SK-N-MC (cell line): ENCODE measurements at regions not wholly inside any gene's neighbourhood (a gene's known extent, or its start where the extent isn't known, plus 50 kb on each side); places are given as distances from the start of the nearest gene placed in this dataset.

Source experiments
- EZH2 ChIP-seq: fragments of 200-600 bp; sonication (generic); IDR thresholded peaks from one replicate; pipeline ENCODE4 v1.6.1; 2017; ENCODE audit warnings: antibody characterized with exemption
- POLR2AphosphoS5 ChIP-seq: IDR thresholded peaks from 2 replicates; pipeline ENCODE4 v1.6.1; 2012; ENCODE audit warnings: mild to moderate bottlenecking, low read depth, low read length, borderline replicate concordance

DNA sequence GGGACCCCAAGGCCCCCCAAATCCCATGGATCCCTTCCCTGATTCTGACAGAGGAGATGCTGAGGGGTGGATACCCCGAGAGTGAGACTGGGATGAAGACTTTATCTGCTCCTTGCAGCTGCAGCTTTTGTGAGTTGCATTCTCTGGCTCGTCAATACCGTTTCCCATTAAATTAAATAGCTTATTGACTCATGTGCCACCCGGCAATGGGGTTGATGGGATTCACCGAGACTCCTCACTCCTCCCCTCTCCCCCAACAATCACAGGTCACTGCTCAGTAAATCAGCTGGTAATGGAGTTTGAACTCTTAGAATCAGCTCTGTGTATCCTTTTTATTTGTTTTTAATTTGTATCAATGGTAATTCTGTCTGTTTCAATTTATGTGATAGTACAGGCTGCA, 337.5 kb upstream of the PLXNA2 start:
- no peak for TF ChIP-seq EZH2
- no peak for TF ChIP-seq POLR2AphosphoS5
